Retinal pigment epithelial cell (primary cell): ENCODE measurements at regions not wholly inside any gene's neighbourhood (a gene's known extent, or its start where the extent isn't known, plus 50 kb on each side); places are given as distances from the start of the nearest gene placed in this dataset.

Experiments
- DNase-seq: peaks from one replicate; pipeline ENCODE4 v3.0.0-alpha.2; 2010; ENCODE audit warnings: low read depth
- H3K4me3 ChIP-seq: 2 replicates; pipeline ENCODE4 v1.5.1; 2011; ENCODE audit warnings: mild to moderate bottlenecking, low read length, control low read depth, moderate library complexity
- TF ChIP-seq, protein P1 (sequence below): conservative IDR thresholded peaks from 2 replicates; pipeline ENCODE4 v1.5.1; 2011; ENCODE audit warnings: low read depth, low read length, control low read depth, inconsistent platforms

DNA sequence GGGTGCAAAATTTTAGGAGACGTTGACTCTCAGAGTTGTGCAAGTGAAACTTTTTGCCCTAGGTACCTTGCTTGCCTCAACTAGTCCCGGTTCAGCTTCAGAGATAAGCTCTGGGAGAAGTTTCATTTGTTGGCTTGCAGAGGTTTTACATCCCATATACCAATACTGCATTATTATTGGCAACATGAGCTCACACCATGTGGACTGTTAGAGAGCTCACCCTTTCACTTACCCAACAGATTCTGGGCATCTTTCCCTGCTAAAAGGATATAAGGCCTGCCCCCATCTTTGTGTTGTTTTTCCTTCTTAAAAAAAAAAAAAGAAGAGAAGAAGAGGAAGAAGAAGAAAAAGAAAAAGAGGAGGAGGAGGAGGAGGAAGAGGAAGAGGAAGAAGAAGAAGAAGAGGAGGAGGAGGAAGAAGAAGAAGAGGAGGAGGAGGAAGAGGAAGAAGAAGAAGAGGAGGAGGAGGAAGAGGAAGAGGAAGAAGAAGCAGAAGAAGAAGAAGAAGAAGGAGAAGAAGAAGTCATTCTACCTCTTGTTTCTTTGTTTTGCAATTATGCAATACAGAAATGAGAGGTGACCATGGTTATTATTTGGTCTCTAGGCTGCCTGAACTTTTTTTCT, 292.6 kb upstream of the IRX3 start:
- H3K4me3 ChIP-seq = no peak overlapping the region
- TF ChIP-seq, protein P1, sequence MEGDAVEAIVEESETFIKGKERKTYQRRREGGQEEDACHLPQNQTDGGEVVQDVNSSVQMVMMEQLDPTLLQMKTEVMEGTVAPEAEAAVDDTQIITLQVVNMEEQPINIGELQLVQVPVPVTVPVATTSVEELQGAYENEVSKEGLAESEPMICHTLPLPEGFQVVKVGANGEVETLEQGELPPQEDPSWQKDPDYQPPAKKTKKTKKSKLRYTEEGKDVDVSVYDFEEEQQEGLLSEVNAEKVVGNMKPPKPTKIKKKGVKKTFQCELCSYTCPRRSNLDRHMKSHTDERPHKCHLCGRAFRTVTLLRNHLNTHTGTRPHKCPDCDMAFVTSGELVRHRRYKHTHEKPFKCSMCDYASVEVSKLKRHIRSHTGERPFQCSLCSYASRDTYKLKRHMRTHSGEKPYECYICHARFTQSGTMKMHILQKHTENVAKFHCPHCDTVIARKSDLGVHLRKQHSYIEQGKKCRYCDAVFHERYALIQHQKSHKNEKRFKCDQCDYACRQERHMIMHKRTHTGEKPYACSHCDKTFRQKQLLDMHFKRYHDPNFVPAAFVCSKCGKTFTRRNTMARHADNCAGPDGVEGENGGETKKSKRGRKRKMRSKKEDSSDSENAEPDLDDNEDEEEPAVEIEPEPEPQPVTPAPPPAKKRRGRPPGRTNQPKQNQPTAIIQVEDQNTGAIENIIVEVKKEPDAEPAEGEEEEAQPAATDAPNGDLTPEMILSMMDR = no peak
- DNase-seq = no peak

DNA sequence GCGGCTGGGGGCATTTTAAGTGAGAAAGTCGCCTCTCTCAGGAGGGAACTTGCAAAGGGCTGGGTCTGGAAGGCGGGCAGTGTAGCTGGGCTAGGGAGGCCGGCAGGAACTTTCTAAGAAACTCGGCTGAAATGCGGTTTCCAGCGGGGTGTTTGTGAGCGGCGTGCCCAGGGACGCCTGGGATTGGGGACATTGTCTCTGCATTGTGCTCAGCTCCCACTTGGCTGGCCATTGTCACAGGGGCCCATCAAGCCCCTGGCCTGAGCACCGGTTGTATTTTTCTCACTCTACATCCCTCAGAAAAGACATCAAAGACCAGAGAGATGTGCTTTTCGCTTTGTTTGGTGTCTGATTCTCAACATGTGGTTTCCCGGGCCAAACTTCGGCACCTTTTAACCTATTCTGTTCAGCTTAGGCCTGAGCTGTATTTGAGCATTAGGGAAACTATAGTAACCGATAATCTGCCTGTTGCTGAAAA, 291.1 kb upstream of the IRX3 start:
- DNase-seq = no peak
- TF ChIP-seq, protein P1 = no peak
- H3K4me3 ChIP-seq = no peak overlapping the region

DNA sequence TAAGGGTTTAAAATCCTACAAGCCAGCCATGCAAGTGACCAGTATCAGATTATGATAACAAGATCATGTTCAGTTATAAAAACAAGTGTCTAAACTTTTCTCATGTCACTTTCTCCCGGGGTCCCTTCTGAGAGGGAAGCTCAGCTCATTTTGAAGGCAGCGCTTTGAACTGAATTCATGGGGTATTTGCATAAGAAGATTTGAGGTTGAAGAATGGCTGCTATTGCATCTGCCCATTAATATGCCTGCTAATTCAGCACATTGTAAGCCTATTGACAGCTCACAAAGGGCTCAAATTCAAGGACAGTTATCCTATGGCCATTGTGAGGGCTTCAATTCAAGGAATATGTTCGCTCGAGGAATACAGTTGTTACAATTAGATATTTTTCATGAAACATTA, 290.2 kb upstream of the IRX3 start:
- no peak for DNase-seq
- TF ChIP-seq, protein P1 = no peak
- no peak overlapping the region for H3K4me3 ChIP-seq

DNA sequence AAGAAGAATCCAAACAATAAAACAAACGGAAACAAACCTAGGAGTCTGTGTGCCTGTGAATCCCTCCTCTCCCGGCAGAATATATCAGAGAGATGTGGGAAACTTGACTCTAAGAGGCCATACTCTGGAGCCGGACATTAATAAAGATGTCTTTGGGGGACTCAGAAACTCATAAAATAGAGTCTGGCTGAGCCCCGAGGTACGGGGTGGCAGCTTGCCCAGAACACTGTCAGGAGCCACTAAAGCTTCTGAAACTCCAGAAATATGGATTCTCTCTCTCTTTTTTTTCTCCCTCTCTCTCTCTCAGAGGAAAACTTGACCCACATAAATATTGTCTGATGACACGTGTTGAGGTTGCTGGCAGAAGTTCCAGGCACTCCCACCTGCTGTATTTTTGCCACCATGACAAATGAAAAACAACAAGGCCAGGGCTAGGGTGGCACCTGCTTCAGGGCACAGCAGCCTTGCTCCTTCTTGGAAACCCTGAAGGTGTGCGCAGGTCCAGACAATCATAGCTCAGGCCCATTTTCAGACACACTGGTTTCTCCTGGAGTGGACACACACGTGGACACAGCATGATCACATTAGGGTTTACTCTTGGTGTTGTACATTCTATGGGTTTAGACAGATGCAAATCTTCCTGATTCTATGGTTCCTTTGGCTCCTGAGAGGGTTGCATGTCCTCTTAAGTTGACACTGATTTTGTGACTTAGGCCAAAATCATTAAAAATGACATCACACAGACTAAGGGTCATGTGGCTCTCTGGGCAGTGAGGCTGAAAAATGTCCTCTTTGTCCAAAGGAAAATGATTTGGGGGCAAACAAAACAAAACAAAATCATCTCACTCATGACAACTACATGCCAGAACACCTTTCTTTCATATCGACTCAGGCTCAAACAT, 282.6 kb upstream of the IRX3 start:
- TF ChIP-seq, protein P1 = no peak
- no peak for DNase-seq
- no peak overlapping the region for H3K4me3 ChIP-seq

DNA sequence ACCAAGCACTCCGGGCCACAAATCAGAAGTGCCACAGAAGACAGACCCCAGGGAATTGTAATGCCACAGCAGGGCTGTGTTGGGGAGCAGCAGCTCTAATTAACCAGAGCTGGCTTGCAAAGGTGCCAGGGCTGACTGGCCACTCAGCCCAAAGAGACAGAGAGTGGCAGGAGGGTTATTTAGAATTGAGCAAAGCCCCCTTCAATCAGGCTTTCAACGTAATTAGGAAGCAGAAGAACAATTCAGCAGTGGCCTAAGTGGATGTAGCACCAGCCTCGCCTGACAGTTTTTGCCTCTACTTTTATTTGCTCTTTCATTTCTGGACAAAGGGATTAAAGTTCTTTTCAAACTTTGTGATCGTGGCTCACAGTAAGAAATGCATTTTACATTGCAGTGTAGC, 278.3 kb upstream of the IRX3 start:
- H3K4me3 ChIP-seq = no peak overlapping the region
- TF ChIP-seq, protein P1 = no peak
- no peak for DNase-seq

DNA sequence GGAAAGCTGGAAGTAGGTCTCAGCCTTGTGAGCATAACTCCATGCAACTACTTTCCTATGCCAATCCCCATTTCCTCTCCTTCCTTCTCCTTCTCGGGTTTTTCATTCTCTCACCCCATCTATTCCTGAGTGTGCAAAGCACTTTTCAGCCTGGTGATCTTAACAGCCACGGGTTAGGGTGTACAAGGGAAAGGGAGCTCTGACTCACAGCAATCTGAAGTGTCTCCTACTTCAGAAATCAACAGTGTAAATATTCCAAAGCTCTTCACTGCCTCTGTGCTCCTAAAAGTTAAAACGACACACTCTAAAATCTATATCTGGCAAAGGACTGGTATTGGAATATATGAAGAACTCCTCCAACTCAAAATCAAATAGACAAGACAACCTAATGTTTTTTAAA, 268.0 kb upstream of the IRX3 start:
- H3K4me3 ChIP-seq = no peak overlapping the region
- TF ChIP-seq, protein P1 = no peak
- DNase-seq = no peak

DNA sequence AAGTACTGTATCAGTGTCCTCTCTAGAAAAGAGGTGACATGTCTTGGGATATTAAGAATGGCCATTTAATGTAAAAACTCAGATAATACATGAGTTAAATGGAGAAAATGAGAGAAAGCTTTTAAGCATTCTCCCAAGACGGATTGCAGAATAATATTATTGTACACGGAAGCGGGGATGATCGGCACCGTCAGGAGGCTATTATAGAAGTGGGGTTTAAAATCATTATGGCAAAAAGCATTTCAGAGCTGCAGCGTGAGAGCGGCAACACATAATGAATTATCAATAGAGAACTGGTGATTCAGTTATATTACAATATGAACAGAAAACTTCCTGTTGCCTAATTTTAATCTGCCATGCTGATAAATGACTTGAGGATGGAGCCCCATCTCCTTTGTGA, 261.7 kb upstream of the IRX3 start:
- TF ChIP-seq, protein P1 = no peak
- DNase-seq = no peak
- no peak overlapping the region for H3K4me3 ChIP-seq
